OCI-M2 (cell line): ENCODE measurements at regions not wholly inside any gene's neighbourhood (a gene's known extent, or its start where the extent isn't known, plus 50 kb on each side); places are given as distances from the start of the nearest gene placed in this dataset.

Experiments used
- DNase-seq: peaks from one replicate; lab custom pipeline; 2025; ENCODE audit not compliant: unreplicated experiment; lab: John Stamatoyannopoulos, UW

DNA sequence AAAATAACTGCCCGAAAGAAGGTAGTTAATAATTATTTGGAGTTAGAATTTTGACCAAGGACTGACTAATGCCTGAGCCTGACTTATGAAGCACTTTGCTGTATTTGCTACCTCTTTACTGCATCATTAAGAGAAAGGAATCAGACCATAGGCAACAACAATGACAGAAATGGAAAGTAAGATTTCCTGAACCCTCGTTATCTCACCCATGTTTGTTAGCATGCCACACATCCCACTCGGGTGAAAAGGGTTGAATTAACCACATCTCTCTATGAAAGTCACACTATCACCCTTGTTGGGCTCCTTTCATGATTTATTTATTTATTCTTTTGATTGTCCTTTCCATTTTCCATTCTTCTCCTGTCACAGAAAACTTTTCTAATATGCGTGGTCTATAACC, 59.6 kb downstream of the OLIG3 start:
- no peak for DNase-seq

DNA sequence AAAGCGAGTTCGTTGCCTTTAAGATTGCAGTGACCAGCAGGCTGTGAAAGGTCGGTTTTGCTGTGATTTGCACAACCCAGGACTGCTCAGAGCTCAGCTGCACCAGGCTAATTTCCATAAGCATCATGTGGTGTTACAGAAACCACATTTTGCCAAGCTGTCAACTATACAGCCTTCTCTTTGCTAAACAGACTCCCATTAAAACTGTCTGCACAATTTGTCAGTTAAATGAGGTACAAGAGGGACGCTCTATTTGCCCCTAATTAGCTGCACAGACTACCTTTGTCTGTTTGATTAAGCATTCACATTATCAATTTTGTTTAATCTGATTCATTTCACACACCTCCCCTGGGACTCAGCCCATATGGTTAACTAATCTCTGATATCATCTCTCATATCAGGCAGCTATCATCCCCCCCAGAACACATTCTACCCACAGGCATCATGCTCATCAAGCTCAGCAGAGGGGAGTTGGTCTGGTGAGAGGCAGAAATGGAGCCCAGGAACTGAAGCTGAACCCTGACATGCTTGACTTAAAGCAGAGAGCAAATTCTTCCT, 62.1 kb downstream of the OLIG3 start:
- DNase-seq, result no peak

DNA sequence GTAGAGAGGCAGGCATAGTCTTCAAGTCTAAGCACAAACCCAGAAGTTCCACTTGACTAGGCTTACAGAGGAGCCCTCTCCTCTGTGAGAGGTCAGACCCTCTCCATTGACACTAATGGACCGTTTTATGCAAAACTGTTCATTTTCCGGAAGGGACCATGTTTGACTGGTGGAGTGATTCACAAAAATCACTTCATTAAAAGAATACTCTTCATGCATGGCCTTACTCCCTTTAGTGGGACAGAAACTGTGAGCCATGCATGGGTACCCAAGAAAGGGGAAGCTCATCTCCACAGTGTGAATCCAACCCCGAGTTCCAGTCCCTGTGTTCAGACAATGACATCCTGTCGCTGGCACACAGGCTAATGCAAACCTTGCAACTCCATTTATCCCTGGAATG, 63.2 kb downstream of the OLIG3 start:
- no peak for DNase-seq

DNA sequence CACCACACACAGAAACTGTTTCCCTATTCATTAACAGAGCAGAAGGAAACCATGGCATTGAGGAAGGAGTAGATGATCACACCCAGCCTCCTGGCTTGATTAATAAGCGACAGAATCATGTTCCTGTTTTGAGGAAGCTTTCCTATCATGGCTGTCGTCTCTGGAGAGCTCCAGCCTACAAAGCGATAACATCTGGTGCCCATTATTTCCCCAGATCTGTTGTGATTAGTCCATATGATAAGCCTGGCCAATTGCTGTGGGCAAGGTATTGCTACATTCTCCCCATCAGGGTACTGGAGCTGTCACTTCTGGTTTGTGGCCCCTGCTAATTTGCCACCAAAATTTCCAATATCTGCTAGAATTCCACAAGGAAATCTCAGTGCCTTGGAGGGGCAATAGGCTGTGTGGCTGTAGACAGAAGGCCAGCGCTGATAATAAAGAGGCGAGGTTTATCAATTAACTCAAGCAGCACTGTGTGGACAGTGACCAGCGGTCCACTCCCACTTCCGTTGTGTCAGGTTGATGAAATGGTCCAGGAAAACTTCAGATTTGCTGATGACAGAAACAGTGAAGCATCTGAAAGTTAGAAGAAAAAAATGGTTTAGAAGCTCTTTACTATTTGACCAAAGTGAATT, 66.4 kb downstream of the OLIG3 start:
- no peak for DNase-seq

DNA sequence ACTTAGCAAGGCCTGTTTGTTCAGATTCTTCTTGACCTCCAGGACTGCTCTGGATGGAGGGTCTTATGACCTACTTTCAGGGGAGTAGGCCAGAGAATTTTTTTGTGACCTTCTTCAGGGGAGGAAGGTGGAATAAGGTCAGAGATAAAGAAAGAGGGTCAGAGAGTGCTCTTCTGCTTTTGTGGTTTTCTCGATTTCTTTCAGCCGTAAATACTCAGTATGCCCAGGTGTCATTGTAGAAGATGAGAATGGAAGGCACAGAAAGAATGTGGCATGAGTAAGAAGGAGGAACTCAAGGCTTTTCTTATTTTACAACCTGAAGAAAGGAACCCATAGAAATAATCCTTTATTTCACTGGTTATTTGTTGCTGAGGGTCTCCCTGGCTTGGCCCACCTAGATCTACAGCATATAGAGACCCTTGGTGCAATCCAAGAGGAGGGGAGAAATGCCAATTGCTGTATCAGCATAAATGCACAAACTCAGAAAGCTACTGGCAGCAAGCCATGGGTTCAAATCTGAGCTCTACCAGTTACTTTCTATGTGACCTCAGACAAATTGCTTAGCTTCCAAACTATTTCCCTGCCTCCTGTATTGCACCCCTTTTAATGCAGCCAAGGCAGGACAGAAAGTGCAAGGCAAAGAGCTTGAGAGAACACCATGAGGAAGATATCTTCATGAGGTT, 68.0 kb downstream of the OLIG3 start:
- no peak for DNase-seq

DNA sequence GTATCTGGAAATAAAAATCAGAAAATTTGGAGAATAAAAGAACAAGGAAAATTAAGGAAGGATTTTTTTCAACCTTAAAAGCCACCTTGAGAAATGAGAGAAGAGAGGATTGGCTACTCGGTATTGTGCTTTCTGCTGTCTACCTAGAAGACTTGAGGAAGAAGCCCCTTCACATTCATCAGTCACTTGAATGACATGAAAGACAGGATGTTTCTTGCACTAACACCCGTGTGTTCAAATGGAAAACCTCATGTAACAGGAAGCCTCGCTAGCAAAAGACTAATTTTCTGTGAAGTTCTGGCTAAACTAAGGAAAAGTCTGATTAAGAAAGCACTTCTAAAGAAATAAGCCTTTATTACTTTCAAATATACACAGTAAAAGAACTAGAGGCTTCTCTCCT, 69.9 kb downstream of the OLIG3 start:
- no peak for DNase-seq

DNA sequence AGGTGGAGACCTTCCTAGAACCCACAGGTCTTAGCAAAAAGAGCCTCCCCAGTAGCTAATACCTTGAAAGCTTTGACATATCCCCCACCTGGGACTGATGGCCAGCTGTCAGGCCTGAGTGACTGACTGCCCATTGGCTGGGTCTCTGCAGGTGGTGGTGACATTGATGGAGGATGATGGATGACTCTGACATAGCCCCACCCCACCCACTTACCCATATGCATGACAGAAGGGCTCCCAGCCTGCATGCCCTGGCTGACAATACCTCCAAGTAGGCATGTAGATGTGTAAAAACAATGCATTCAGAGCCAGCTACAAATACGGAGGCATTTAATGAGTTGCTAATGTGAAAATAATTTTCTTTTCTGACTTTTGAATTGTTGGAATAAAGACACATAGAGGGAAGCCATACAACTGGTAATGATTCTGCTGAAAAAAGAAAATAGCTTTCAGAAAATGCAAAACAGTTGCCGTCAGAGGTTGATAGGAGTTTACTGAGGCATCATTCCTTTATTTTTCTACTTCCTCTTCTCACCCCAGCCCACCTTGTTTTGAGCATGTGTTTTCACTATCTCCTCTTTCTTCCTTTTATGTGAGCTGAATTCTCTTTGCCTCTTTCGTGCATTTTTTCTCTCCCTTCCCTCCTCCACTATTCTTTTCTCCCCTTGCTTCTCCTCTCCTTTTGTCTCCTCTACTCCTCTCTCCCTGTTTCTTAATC, 70.6 kb downstream of the OLIG3 start:
- no peak for DNase-seq

DNA sequence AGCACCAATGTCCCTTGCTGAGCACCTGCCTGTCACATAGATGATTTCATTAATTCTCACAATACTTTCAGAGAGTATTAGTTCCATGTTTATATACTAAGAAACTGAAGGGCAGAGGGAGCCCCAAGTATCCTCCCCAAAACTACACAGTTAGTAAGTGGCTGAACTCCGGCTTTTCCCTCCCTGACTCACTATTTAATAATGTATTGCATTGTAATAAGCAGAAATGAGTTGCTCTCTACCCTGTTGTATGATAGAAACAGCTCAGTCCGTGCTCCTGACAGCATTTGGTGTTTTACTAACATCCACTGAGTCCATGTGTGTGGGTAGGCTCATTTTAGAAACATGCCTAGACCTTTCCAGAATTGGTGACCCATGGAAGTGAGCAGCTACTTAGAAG, 76.8 kb downstream of the OLIG3 start:
- DNase-seq, result no peak

DNA sequence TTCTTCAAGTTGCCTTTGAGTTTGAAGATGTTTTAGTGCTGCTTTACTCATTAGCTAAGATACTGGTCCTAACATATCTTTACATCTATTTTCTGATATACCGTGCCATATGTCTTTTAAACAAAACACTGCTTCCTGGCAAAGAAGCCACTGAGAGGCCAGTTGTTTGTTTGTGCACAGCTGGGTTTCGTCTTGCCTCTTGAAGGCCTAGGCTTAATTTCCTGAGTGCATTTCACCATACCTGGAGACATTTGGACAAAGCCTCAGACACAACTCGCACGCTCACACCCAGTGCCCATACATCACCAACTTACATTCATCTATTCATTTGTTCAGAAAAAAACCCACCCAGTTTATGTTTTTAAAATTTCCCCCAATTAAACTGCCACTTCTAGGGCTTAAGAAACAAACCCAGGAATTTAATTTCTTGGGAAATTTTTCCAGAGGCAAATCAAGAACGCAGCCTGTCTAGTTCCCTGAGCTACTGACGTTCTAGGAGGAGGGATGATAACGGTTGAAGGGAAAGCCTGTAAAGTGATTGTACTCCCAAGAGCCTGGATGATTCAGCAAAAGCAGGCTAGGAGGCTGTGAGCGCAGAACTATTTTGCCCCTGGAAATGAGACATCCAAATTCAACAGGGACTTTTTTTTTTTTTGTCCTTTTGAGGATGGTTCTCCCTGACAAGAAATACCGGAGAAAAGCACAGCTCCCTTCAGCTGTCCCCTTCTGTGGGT, 77.7 kb downstream of the OLIG3 start:
- no peak for DNase-seq

DNA sequence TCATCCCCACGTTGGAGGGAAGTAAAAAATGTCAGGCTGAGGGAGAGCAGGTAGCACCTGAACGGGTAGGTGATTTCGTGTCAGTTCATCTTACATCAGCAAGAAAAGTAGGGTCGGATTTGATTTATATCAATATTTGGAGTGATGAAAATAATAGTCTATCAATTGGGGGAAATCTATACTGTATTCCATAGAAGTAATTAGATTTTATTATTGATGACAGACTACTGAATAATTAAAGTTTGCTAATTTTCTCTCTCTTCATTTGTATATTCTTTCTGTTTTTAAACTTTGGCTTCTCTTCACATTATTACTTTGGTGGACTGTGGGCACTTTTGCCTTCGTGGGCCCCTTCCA, 78.4 kb downstream of the OLIG3 start:
- no peak for DNase-seq

DNA sequence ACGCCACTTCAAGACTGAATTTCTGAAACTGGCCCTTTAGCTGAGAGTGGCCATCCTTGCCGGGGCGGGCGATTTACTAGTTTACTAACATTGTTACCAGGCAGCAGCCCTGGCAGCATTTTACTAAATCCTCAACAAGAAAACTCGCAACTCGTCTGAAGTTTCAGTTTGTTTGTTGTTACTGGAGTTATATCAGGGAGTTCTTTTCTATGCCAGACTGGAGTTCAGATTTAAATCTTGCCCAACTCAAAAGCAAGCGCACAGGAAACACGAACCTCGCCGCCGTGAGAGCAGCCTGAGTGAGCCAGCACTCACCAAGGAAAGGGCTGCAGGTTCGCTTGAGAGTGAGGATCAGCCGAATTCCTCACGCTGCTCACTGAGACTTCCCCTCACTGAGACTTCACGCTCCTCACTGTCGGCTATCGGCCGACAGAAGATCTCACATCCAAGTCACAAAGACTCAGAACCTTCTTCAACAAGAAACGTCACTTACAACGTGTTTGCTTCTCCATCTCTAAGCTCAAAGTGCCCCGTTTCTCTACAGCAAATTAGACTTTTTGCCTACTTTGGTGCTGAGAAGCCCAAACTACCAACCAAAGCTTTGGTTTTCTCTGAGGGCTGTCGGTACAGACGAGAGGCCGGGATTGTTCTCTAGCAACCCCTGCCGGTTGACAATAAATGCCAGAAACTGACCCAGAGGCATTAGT, 78.9 kb downstream of the OLIG3 start:
- DNase-seq, result peak; percentile 7

DNA sequence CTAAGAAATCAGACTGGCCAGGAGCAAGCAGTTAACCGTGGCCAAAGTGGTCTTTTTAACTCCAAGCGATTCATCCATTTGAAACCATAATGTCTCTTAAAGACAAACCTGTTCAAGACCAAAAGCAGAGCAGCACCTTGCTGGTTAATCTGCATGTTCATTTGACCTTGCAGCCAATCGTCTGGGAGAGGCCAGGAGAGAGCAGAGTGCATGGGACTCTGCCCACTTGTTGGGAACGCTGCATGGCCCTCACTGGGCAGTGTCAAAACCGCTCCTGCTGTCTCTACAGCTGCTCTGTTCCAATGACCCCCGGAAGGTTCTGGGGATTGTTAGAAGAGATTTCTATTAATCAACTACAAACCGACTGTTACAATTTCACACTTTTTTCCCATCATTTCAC, 79.6 kb downstream of the OLIG3 start:
- no peak for DNase-seq

DNA sequence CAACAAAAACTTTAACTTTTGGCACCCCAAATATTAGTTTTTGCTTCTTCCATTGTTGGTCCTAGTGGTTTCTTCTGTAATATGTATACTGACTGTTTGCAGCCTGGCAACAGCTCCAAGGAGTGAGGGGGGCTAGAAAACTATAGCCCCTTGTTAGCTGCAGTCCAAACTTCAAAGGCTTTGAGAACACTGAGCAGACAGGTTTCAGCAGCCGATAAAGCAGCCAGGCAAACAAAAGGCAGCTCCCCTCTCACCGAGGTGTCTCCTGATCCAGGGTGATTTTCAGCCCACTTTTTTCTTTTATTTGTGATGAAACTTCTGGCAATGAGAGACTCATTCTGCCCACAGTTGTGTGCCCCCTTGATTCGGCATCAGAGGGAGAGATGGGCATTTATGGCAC, 80.7 kb downstream of the OLIG3 start:
- no peak for DNase-seq

DNA sequence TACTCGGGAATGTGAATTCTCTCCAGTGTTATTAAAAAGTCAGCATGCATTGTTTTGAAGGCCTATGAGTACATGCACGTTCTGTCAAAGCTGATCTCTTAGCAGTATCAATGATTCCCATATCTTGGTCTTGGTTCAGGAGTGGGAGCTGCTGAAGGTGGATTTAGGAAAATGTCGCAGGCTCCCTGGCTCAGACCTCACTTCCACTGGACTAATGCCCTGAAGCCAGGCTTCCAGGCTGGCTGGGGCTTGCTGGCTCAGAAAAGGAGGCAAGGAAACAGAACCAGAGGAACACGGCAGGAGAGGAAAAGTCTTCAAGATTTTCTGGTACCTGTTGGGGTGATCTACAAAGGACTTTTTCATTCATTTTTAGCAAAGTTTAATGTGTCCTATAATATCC, 81.6 kb downstream of the OLIG3 start:
- DNase-seq, result no peak

DNA sequence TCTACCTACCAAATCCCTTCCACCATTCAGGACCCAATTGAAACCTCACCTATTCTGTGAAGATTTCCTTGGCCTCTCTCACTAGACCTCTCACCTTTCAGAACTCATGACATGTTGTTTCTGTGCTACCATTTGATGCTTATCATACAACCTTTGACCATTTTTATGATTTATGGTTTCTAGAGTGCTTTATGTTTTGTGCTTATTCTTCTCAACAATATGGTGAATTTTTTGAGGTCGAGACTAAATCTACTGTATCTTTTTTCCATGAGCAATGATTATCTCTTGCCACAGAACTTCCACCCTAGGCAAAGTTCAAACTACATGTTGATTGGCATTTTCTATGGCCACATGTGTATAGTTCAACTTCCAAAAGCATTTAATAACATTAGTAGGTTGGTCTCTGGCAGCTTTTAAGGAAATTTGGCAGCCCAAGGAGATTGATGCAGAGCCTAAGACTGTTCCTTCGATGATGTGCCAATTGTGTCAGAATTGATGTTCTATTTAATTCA, 84.9 kb downstream of the OLIG3 start:
- DNase-seq, result no peak

DNA sequence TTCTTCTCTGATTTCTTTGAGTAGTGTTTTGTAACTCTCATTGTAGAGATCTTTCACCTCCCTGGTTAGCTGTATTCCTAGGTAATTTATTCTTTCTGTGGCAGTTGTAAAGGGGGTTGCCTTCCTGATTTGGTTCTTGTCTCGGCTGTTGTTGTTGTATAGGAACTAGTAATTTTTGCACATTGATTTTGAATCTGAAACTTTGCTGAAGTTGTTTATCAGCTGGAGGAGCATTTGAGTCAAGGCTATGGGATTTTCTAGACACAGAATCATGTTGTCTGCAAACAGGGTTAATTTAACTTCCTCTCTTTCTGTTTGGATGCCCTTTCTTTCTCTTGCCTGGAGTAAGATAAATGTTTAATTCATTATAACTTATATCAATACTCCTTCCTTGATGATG, 86.4 kb downstream of the OLIG3 start:
- DNase-seq, result no peak

DNA sequence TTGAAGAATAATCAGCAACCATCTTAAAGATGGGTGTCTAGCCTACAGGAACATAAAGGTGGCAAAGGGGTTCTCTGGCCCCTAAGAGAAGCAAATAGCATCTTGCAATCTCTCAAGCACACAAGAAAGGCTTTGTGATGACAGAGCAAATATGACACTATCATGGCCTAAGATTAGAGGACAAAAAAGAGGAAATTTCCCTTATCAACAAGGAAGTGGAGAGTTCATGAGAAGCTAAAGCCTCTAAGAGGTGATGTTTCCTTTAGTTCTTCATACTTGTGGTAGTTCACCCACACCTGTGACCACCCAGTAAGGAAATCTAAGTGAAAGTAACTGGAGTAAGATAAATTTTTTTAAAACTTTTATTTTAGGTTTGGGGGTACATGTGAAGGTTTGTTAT, 88.4 kb downstream of the OLIG3 start:
- DNase-seq, result no peak

DNA sequence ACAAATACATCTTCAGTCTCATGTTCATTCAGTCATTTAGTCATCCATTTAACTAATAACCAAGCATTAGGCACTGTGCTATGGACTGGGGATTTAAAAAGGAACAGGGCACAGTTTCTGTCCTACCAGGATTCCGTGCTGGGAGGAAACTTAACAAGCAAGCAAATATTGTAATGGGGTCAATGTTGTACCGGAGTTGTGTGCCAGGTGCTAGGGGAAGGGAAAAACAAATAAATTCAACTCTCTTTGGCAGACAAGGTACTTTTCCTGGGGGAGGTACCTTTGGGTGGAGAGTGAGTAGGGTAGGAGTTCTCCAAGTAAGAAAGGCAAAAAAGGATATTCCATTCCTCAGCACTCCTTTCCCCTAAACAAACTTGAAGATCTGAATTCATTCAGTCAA, 90.3 kb downstream of the OLIG3 start:
- no peak for DNase-seq

DNA sequence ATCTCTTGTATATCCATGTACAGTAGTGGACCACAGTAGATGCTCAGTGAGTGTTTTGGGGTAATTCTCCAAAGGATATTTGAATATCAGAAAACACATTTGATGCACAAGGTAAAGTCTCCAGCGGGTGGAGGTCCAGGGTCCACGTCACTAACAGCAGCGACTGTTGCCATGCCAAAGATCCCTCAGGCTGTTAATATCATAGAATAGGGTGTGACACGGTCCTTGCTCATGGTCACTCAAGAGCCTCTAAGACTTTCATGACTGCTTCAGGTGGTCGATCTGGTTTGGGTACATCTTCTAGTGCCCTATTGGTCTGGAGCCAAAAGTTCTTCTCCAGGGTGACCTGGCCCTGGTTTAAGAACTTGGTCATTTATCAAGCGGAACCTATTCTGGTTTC, 90.8 kb downstream of the OLIG3 start:
- no peak for DNase-seq

DNA sequence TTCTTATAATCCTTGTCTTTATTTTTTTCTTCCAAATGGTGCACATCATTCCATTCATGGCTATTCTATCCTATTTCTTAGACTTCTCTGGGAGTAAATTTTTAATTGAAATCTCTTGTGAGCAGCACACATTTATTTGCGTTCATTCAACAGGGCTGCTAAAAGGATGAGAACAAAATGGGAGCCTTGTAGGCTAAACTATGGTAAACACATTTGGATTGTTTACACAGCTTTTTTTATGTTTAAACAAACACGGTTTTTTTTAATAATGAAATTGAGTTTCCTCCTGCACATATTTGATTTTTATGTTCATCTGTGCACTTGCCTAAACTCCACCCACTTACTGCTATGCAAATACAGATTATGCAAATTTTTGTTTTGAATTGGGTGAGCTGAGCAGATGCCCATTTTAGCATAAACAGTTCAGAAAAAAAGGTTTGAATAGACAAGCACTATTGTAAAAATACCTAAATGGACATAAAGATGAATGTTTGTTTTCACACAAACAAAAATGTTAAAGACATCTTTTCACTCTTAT, 92.0 kb downstream of the OLIG3 start:
- no peak for DNase-seq

DNA sequence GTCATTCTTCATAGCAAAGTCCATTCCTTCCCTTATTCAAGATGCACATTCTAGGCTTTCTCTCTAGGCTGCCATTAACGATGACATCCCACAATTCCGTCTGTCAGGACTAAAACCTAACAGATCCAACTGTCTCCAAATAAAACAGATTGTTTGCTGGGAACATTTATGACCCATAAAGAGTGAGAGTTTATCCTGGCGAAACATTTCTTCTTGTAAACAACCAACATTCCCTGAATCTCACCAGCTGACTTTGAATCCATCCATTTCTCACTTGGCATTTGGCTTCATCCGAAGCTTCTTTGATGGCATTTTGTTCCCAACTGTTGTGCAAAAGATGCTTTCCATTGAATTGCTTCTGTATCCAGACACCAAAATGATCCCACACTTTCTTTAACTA, 93.1 kb downstream of the OLIG3 start:
- DNase-seq, result no peak
